Dendritic cell treated with granulocyte-macrophage colony-stimulating factor and Interleukin-4, amounts not matched to agents 40 ng/mL and 50 ng/mL, for 4 days (primary cell): ENCODE measurements at regions not wholly inside any gene's neighbourhood (a gene's known extent, or its start where the extent isn't known, plus 50 kb on each side); places are given as distances from the start of the nearest gene placed in this dataset.

Source experiments
- H3K27ac Mint-ChIP-seq: one replicate; pipeline ENCODE4 v1.8.0; 2022; ENCODE audit warnings: mild to moderate bottlenecking, mixed read lengths
- H3K27me3 Mint-ChIP-seq: one replicate; pipeline ENCODE4 v1.8.0; 2022; ENCODE audit warnings: mild to moderate bottlenecking, mixed read lengths
- H3K36me3 Mint-ChIP-seq: one replicate; pipeline ENCODE4 v1.8.0; 2022; ENCODE audit warnings: low read depth, mixed read lengths
- H3K4me1 Mint-ChIP-seq: one replicate; pipeline ENCODE4 v1.8.0; 2022; ENCODE audit warnings: low read depth, mixed read lengths
- H3K4me3 Mint-ChIP-seq: one replicate; pipeline ENCODE4 v1.8.0; 2022; ENCODE audit warnings: mild to moderate bottlenecking, moderate library complexity, mixed read lengths
- H3K9me3 Mint-ChIP-seq: one replicate; pipeline ENCODE4 v1.8.0; 2022; ENCODE audit warnings: mixed read lengths
- intact Hi-C: fragments of 100-400 bp; cut with micrococcal nuclease; formaldehyde crosslinking; loops from one replicate; pipeline ENCODE4 v1.15.0; 2022

- H3K9me3 Mint-ChIP-seq, result peaks cover 8% of the 10 kb centered on the region
- no peak overlapping the region for H3K27ac Mint-ChIP-seq
- H3K4me1 Mint-ChIP-seq, result peaks cover 12% of the 10 kb centered on the region
- H3K27me3 Mint-ChIP-seq, result no peaks in the 10 kb centered on the region
- H3K36me3 Mint-ChIP-seq, result no peaks in the 10 kb centered on the region
- intact Hi-C loops, result no loop called here
- no peak overlapping the region for H3K4me3 Mint-ChIP-seq
Observed at GRCh38 chr6:100996409-100996808, 115.3 kb upstream of the ASCC3 start.

- Mint-ChIP-seq H3K9me3 (no peaks in the 10 kb centered on the region), H3K27me3 (no peaks in the 10 kb centered on the region), H3K4me3 (no peak overlapping the region), H3K4me1 (peaks cover 15% of the 10 kb centered on the region), H3K27ac (no peak overlapping the region), H3K36me3 (no peaks in the 10 kb centered on the region)
- intact Hi-C loops, result no loop called here
Observed at GRCh38 chr6:100998111-100998510, 117.0 kb upstream of the ASCC3 start.

- Mint-ChIP-seq H3K9me3 (no peaks in the 10 kb centered on the region), H3K4me3 (no peak overlapping the region), H3K36me3 (no peaks in the 10 kb centered on the region), H3K27me3 (no peaks in the 10 kb centered on the region), H3K27ac (no peak overlapping the region), H3K4me1 (peaks cover 15% of the 10 kb centered on the region)
- intact Hi-C loops, result no loop called here
Observed at GRCh38 chr6:100999034-100999597, 118.0 kb upstream of the ASCC3 start.

DNA sequence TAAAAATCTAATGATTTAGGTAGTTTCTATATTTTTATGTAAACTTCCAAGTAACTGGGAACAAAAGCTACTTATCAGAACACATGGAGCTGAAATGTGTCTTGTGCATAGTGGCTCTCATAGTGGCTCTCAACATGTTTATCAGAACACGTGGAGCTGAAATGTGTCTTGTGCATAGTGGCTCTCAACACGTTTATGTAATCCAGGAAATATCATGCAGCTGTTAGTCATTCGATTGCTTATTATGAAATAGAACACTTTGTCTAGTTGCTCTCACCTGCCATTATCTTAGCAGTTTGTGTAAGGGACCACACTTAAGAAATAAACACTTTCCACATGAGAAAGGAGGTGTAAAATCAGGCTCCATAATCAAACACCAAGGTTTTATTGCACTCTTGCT, 119.2 kb upstream of the ASCC3 start:
- Mint-ChIP-seq H3K36me3 (no peaks in the 10 kb centered on the region), H3K27me3 (no peaks in the 10 kb centered on the region), H3K9me3 (no peaks in the 10 kb centered on the region), H3K4me3 (no peak overlapping the region), H3K4me1 (peaks cover 15% of the 10 kb centered on the region), H3K27ac (no peak overlapping the region)
- intact Hi-C loops, result no loop called here

GRCh38 chr6:101001012-101001411, 119.9 kb upstream of the ASCC3 start:
- H3K4me3 Mint-ChIP-seq, result no peak overlapping the region
- peaks cover 15% of the 10 kb centered on the region for H3K4me1 Mint-ChIP-seq
- H3K36me3 Mint-ChIP-seq, result no peaks in the 10 kb centered on the region
- intact Hi-C loops, result no loop called here
- no peaks in the 10 kb centered on the region for H3K9me3 Mint-ChIP-seq
- H3K27me3 Mint-ChIP-seq, result no peaks in the 10 kb centered on the region
- no peak overlapping the region for H3K27ac Mint-ChIP-seq

GRCh38 chr6:101001607-101002006, 120.5 kb upstream of the ASCC3 start:
- no peaks in the 10 kb centered on the region for H3K9me3 Mint-ChIP-seq
- H3K36me3 Mint-ChIP-seq, result no peaks in the 10 kb centered on the region
- H3K27ac Mint-ChIP-seq, result no peak overlapping the region
- H3K27me3 Mint-ChIP-seq, result no peaks in the 10 kb centered on the region
- no peak overlapping the region for H3K4me3 Mint-ChIP-seq
- intact Hi-C loops, result no loop called here
- H3K4me1 Mint-ChIP-seq, result peaks cover 15% of the 10 kb centered on the region

DNA sequence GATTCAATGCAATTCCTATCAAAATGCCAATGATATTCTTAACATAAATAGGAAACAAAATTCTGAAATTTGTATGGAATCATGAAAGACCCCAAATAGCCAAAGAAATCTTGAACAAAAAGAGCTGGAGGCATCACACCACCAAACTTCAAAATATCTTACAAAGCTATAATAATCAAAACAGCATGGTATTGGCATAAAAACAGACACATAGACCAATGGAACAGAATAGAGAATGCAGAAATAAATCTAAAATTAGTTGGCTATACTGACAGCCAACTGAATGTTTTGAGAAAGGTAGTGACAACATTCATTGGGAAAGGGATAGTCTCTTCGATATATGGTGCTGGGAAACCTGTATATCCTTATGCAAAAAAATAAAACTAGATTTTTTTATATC, 121.9 kb upstream of the ASCC3 start:
- Mint-ChIP-seq H3K9me3 (no peaks in the 10 kb centered on the region), H3K36me3 (no peaks in the 10 kb centered on the region), H3K27me3 (no peaks in the 10 kb centered on the region), H3K4me3 (no peak overlapping the region), H3K4me1 (peaks cover 15% of the 10 kb centered on the region), H3K27ac (no peak overlapping the region)
- intact Hi-C loops, result no loop called here

- Mint-ChIP-seq H3K4me1 (no peaks in the 10 kb centered on the region), H3K4me3 (no peak overlapping the region), H3K27me3 (no peaks in the 10 kb centered on the region), H3K27ac (no peak overlapping the region), H3K36me3 (no peaks in the 10 kb centered on the region), H3K9me3 (peaks cover 3% of the 10 kb centered on the region)
- intact Hi-C loops, result no loop called here
Observed at GRCh38 chr6:101011186-101011585, 130.1 kb upstream of the ASCC3 start.

- peaks cover 7% of the 10 kb centered on the region for H3K9me3 Mint-ChIP-seq
- H3K4me1 Mint-ChIP-seq, result no peaks in the 10 kb centered on the region
- H3K27me3 Mint-ChIP-seq, result no peaks in the 10 kb centered on the region
- no peak overlapping the region for H3K27ac Mint-ChIP-seq
- intact Hi-C loops, result no loop called here
- H3K4me3 Mint-ChIP-seq, result no peak overlapping the region
- H3K36me3 Mint-ChIP-seq, result no peaks in the 10 kb centered on the region
Observed at GRCh38 chr6:101013612-101014195, 132.6 kb upstream of the ASCC3 start.

DNA sequence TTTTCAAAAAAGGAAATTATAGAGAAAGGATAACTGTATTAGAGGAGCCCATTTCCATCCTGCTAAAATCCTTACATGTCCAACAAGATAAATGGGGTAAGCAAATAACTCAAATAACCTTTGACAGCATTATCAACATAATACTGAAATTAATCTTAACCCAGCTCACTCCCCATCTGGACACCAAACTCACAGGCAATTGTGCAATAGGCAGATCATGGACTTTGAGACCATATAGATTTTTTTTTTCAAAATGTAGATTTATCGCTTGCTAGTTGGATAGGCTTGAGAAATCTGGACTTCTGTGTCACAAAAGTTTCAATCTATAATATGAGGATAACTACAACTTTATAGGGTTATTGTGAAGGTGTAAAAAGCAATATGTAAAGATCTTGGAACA, 134.4 kb upstream of the ASCC3 start:
- Mint-ChIP-seq H3K36me3 (no peaks in the 10 kb centered on the region), H3K4me3 (no peak overlapping the region), H3K27me3 (no peaks in the 10 kb centered on the region), H3K4me1 (no peaks in the 10 kb centered on the region), H3K27ac (no peak overlapping the region), H3K9me3 (peaks cover 7% of the 10 kb centered on the region)
- intact Hi-C loops, result no loop called here

DNA sequence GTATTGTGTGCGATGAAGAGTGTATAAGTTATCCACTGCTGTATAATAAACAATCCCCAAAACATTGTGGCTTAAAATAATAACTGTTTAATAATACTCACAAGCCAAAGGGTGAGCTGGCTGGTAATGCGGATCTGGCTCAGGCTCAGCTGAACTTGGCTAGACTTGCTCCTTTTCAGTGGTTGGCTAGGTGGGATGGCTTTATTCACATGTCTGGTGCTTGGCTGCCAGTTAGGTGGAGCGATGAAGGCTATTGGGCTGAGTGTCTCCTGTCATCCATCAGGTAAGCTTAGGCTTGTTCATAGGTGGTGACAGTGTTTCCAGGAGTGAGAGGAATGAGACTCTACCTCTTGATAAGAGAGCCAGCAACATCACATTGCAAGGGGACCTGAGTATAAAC, 135.0 kb upstream of the ASCC3 start:
- H3K27ac Mint-ChIP-seq, result no peak overlapping the region
- H3K36me3 Mint-ChIP-seq, result no peaks in the 10 kb centered on the region
- H3K27me3 Mint-ChIP-seq, result no peaks in the 10 kb centered on the region
- H3K4me3 Mint-ChIP-seq, result no peak overlapping the region
- intact Hi-C loops, result no loop called here
- peaks cover 8% of the 10 kb centered on the region for H3K9me3 Mint-ChIP-seq
- no peaks in the 10 kb centered on the region for H3K4me1 Mint-ChIP-seq

DNA sequence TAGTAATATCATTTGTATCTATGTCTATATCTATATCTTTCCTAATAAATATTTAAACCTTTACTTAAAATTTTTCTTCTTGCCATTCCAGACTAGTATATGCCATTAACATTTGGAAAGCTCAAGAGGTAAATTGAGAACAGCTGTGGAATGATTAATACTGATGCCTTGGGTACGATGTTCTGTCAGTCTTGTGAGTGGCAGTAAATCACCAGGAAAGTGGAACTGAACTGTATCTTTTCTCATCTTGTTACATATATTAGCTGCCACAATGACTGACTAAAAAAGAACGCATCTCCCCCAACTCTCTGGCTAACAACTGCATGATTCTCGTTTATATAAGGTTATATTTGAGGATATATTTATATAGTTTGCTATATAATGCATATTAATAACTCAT, 137.0 kb upstream of the ASCC3 start:
- no peaks in the 10 kb centered on the region for H3K27me3 Mint-ChIP-seq
- no peak overlapping the region for H3K4me3 Mint-ChIP-seq
- intact Hi-C loops, result no loop called here
- no peaks in the 10 kb centered on the region for H3K4me1 Mint-ChIP-seq
- no peak overlapping the region for H3K27ac Mint-ChIP-seq
- peaks cover 27% of the 10 kb centered on the region for H3K9me3 Mint-ChIP-seq
- H3K36me3 Mint-ChIP-seq, result no peaks in the 10 kb centered on the region

- no peak overlapping the region for H3K4me3 Mint-ChIP-seq
- no peaks in the 10 kb centered on the region for H3K36me3 Mint-ChIP-seq
- H3K27me3 Mint-ChIP-seq, result no peaks in the 10 kb centered on the region
- H3K4me1 Mint-ChIP-seq, result no peaks in the 10 kb centered on the region
- H3K9me3 Mint-ChIP-seq, result peaks cover 31% of the 10 kb centered on the region
- intact Hi-C loops, result no loop called here
- H3K27ac Mint-ChIP-seq, result no peak overlapping the region
Observed at GRCh38 chr6:101021504-101021903, 140.4 kb upstream of the ASCC3 start.

GRCh38 chr6:101042966-101043365, 161.8 kb upstream of the ASCC3 start:
- Mint-ChIP-seq H3K4me1 (no peaks in the 10 kb centered on the region), H3K36me3 (no peaks in the 10 kb centered on the region), H3K27me3 (no peaks in the 10 kb centered on the region), H3K9me3 (peaks cover 9% of the 10 kb centered on the region), H3K27ac (no peak overlapping the region), H3K4me3 (no peak overlapping the region)
- intact Hi-C loops, result no loop called here

- intact Hi-C loops, result no loop called here
- Mint-ChIP-seq H3K36me3 (no peaks in the 10 kb centered on the region), H3K9me3 (peaks cover 44% of the 10 kb centered on the region), H3K27me3 (no peaks in the 10 kb centered on the region), H3K4me3 (no peak overlapping the region), H3K27ac (no peak overlapping the region), H3K4me1 (no peaks in the 10 kb centered on the region)
Observed at GRCh38 chr6:101058296-101058695, 177.2 kb upstream of the ASCC3 start.
